ENCODE measurements at regions not wholly inside any gene's neighbourhood (a gene's known extent, or its start where the extent isn't known, plus 50 kb on each side); places are given as distances from the start of the nearest gene placed in this dataset.

DNA sequence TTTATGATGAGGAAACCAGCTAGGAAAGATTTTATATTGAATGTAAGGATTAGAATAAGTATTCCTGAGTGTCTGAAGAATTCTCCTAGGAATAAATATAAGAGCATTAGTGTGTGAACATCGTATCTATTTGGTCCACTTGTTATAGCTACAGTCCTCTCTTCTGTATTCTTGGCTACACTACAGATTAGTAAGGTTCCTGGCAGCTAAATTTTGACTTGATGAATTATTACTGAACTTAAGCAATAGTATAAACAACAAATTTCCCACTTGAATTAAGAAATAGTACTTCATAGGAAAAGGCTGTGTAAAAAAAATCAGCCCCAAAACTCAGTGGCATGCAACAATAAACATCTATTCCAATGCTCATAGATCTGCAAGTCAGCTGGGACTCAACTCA lies 138.4 kb upstream of the G2E3 start:
- H3K4me1 ChIP-seq (ENCODE audit: insufficient read depth, low read length) = no peaks in the 10 kb centered on the region
- no peak overlapping the region for H4K91ac ChIP-seq (ENCODE audit: insufficient read length, low read depth, low read length)
- no peaks in the 10 kb centered on the region for H3K79me2 ChIP-seq (ENCODE audit: insufficient read depth, low read length)
- no peak overlapping the region for H3K18ac ChIP-seq (ENCODE audit: insufficient read length, low read depth, low read length)
- no peaks in the 10 kb centered on the region for H4K20me1 ChIP-seq (ENCODE audit: control insufficient read depth, insufficient read depth, insufficient read length)
- no peak overlapping the region for H4K8ac ChIP-seq (replicated peaks; ENCODE audit: insufficient read length, low read depth, low read length)
- H3K4me3 Mint-ChIP-seq = no peak overlapping the region
- no peaks in the 10 kb centered on the region for H3K9me3 ChIP-seq (ENCODE audit: control insufficient read depth, low read depth, low read length)
- no peak overlapping the region for H3T11ph ChIP-seq (ENCODE audit: low read length)
- peaks cover 9 to 10% of the 10 kb centered on the region in 2 experiments for H3K4me1 Mint-ChIP-seq
- no peaks in the 10 kb centered on the region for H3K79me1 ChIP-seq (ENCODE audit: insufficient read depth, low read depth, low read length, poor library complexity, severe bottlenecking)
- H3K4me2 ChIP-seq (ENCODE audit: insufficient read depth, insufficient read length, low read length) = no peak overlapping the region
- no peak overlapping the region for H3K23ac ChIP-seq (ENCODE audit: insufficient read length, low read depth, low read length)
- no peak overlapping the region for H4K5ac ChIP-seq (ENCODE audit: insufficient read length, low read depth, low read length)
- TF ChIP-seq, protein P1, sequence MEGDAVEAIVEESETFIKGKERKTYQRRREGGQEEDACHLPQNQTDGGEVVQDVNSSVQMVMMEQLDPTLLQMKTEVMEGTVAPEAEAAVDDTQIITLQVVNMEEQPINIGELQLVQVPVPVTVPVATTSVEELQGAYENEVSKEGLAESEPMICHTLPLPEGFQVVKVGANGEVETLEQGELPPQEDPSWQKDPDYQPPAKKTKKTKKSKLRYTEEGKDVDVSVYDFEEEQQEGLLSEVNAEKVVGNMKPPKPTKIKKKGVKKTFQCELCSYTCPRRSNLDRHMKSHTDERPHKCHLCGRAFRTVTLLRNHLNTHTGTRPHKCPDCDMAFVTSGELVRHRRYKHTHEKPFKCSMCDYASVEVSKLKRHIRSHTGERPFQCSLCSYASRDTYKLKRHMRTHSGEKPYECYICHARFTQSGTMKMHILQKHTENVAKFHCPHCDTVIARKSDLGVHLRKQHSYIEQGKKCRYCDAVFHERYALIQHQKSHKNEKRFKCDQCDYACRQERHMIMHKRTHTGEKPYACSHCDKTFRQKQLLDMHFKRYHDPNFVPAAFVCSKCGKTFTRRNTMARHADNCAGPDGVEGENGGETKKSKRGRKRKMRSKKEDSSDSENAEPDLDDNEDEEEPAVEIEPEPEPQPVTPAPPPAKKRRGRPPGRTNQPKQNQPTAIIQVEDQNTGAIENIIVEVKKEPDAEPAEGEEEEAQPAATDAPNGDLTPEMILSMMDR (conservative IDR thresholded peaks at IDR 0.05) = no peak
- no peak overlapping the region for H2BK5ac ChIP-seq (ENCODE audit: insufficient read length, low read length)
- H2BK20ac ChIP-seq (ENCODE audit: low read depth, low read length, poor library complexity, severe bottlenecking) = no peak overlapping the region
- H3K36me3 Mint-ChIP-seq (ENCODE audit: insufficient read depth in 1 of 3, low read depth in 3 of 3) = no peaks in the 10 kb centered on the region
- H3K9ac ChIP-seq (ENCODE audit: extremely low read depth, insufficient read length, low read length) = no peak overlapping the region
- no peaks in the 10 kb centered on the region for H3K27me3 Mint-ChIP-seq (ENCODE audit: low read depth)
- H3K27ac Mint-ChIP-seq = no peak overlapping the region
- no peak overlapping the region for H3K56ac ChIP-seq (ENCODE audit: insufficient read length, low read depth, low read length)
- no peaks in the 10 kb centered on the region for H3K27me3 ChIP-seq (ENCODE audit: insufficient read depth, low read length)
- no peak overlapping the region for H3K4ac ChIP-seq (ENCODE audit: low read depth, low read length)
- H2BK15ac ChIP-seq (ENCODE audit: low read depth, low read length) = no peak overlapping the region
- no peak overlapping the region for H2AFZ ChIP-seq (ENCODE audit: low read length)
- DNase-seq = no peak
- H2BK12ac ChIP-seq (ENCODE audit: insufficient read length, low read depth, low read length) = no peak overlapping the region
- H3K27ac ChIP-seq (ENCODE audit: insufficient read length, low read depth, low read length) = no peak overlapping the region
- WGBS (ENCODE audit: extremely low coverage, insufficient read length, low lambda C conversion rate) = no CpG with 5 or more reads among the region's 1 CpG
- H2BK120ac ChIP-seq (ENCODE audit: low read depth, low read length, poor library complexity, severe bottlenecking) = no peak overlapping the region
- H3K14ac ChIP-seq (ENCODE audit: insufficient read depth, low read length) = no peak overlapping the region
- no peak overlapping the region for H2AK5ac ChIP-seq (ENCODE audit: insufficient read length, low read length)
- no peaks in the 10 kb centered on the region for H3K9me3 Mint-ChIP-seq
- H3K23me2 ChIP-seq (ENCODE audit: insufficient read length, low read depth, low read length, poor library complexity, severe bottlenecking) = no peaks in the 10 kb centered on the region

All from H9 (cell line).